GM23338 (cell line): ENCODE measurements at regions not wholly inside any gene's neighbourhood (a gene's known extent, or its start where the extent isn't known, plus 50 kb on each side); places are given as distances from the start of the nearest gene placed in this dataset.
A peak's percentile ranks its signal among the peaks of the same experiment; 100 is the strongest.

Experiments
- ATAC-seq: fragments of 200-7000 bp; cut with Tn5 transposase; 3 replicates; pipeline ENCODE4 v1.9.1; 2020
- DNase-seq: peaks from one replicate; pipeline ENCODE4 v3.0.0-alpha.2; 2015; ENCODE audit warnings: low spot score
- H2AFZ ChIP-seq: fragments of 200-600 bp; sonication (generic); 2 replicates; pipeline ENCODE4 v1.8.0; 2016; ENCODE audit warnings: antibody characterized with exemption, mild to moderate bottlenecking, moderate library complexity
- H3F3A ChIP-seq: fragments of 200-600 bp; sonication (generic); replicated peaks from 2 replicates; pipeline ENCODE4 v1.8.0; 2017; ENCODE audit warnings: antibody characterized with exemption, mixed run types, low read depth
- H3K27ac ChIP-seq: fragments of 200-600 bp; sonication (generic); 2 replicates; pipeline ENCODE4 v1.6.1; 2016; ENCODE audit warnings: low read depth
- H3K27me3 ChIP-seq: fragments of 200-600 bp; sonication (generic); 2 replicates; pipeline ENCODE4 v1.8.0; 2016; ENCODE audit warnings: mild to moderate bottlenecking, mixed run types, moderate library complexity; ENCODE audit not compliant: insufficient read depth
- H3K36me3 ChIP-seq: fragments of 200-600 bp; sonication (generic); 2 replicates; pipeline ENCODE4 v1.8.0; 2016; ENCODE audit warnings: mild to moderate bottlenecking; ENCODE audit not compliant: insufficient read depth
- H3K4me1 ChIP-seq: fragments of 200-600 bp; sonication (generic); 2 replicates; pipeline ENCODE4 v1.8.0; 2016; ENCODE audit warnings: mild to moderate bottlenecking, moderate library complexity; ENCODE audit not compliant: insufficient read depth
- H3K4me2 ChIP-seq: fragments of 200-600 bp; sonication (generic); 2 replicates; pipeline ENCODE4 v1.7.1; 2017; ENCODE audit warnings: mixed run types
- H3K4me3 ChIP-seq: fragments of 200-600 bp; sonication (generic); 2 replicates; pipeline ENCODE4 v1.6.1; 2016; ENCODE audit warnings: mixed run types
- H3K79me2 ChIP-seq: fragments of 200-600 bp; sonication (generic); replicated peaks from 2 replicates; pipeline ENCODE4 v1.8.0; 2017; ENCODE audit warnings: mild to moderate bottlenecking; ENCODE audit not compliant: insufficient read depth
- H3K9me2 ChIP-seq: fragments of 200-600 bp; sonication (generic); 2 replicates; pipeline ENCODE4 v1.8.0; 2017; ENCODE audit not compliant: insufficient read depth
- H4K20me1 ChIP-seq: fragments of 200-600 bp; sonication (generic); replicated peaks from 2 replicates; pipeline ENCODE4 v1.8.0; 2017; ENCODE audit warnings: mild to moderate bottlenecking; ENCODE audit not compliant: insufficient read depth
- H3K27ac Mint-ChIP-seq: 2 replicates; pipeline ENCODE4 v1.8.0; 2020; ENCODE audit warnings: inconsistent platforms, mild to moderate bottlenecking, moderate library complexity, mixed read lengths
- H3K27me3 Mint-ChIP-seq: 3 replicates; pipeline ENCODE4 v1.8.0; 2022; ENCODE audit warnings: low read depth, mild to moderate bottlenecking, moderate library complexity, mixed read lengths, inconsistent platforms; ENCODE audit not compliant: insufficient read depth, poor library complexity
- H3K36me3 Mint-ChIP-seq: 3 replicates; pipeline ENCODE4 v1.8.0; 2021; ENCODE audit warnings: low read depth, mild to moderate bottlenecking, inconsistent platforms, moderate library complexity, mixed read lengths
- H3K4me1 Mint-ChIP-seq: 3 replicates; pipeline ENCODE4 v1.8.0; 2020; ENCODE audit warnings: mild to moderate bottlenecking, inconsistent platforms, mixed read lengths
- H3K4me3 Mint-ChIP-seq: 3 replicates; pipeline ENCODE4 v1.8.0; 2021; ENCODE audit warnings: moderate library complexity, mild to moderate bottlenecking, inconsistent platforms, mixed read lengths
- H3K9me3 Mint-ChIP-seq: 3 replicates; pipeline ENCODE4 v1.8.0; 2020; ENCODE audit warnings: moderate library complexity, mild to moderate bottlenecking, inconsistent platforms, mixed read lengths
- CREB1 ChIP-seq: fragments of 250-450 bp; sonication (Bioruptor Pico); IDR thresholded peaks from 2 replicates; pipeline ENCODE4 v1.5.0; 2020; ENCODE audit warnings: low read depth, mild to moderate bottlenecking, moderate library complexity
- EZH2phosphoT487 ChIP-seq: fragments of 200-600 bp; sonication (generic); IDR thresholded peaks from one replicate; pipeline ENCODE4 v1.8.1; 2018; ENCODE audit warnings: antibody characterized with exemption; ENCODE audit not compliant: unreplicated experiment
- NANOG ChIP-seq: IDR thresholded peaks from 2 replicates; pipeline ENCODE4 v1.6.1; 2016; ENCODE audit warnings: antibody characterized with exemption, borderline replicate concordance
- POLR2AphosphoS5 ChIP-seq: IDR thresholded peaks from 2 replicates; pipeline ENCODE4 v1.6.1; 2016; ENCODE audit warnings: antibody characterized with exemption, low read depth
- ZNF331 ChIP-seq: fragments of 250-450 bp; sonication (Bioruptor Pico); IDR thresholded peaks from 2 replicates; pipeline ENCODE4 v1.5.0; 2020; ENCODE audit warnings: low read depth, mild to moderate bottlenecking, moderate library complexity
- TF ChIP-seq, protein P1 (sequence below): IDR thresholded peaks from one replicate; pipeline ENCODE4 v1.6.1; 2018; ENCODE audit warnings: antibody characterized with exemption; ENCODE audit not compliant: unreplicated experiment
- TF ChIP-seq, protein P2 (sequence below): fragments of 250-450 bp; sonication (Bioruptor Pico); IDR thresholded peaks from 2 replicates; pipeline ENCODE4 v1.5.0; 2020; ENCODE audit warnings: mild to moderate bottlenecking, moderate library complexity
- TF ChIP-seq, protein P3 (sequence below), 2 experiments: fragments of 200-600 bp in 1 of 2; sonication (generic) in 1 of 2; conservative IDR thresholded peaks; 2 replicates each; pipeline versions ENCODE4 v1.5.1 to v1.6.1; 2016 to 2017; ENCODE audit warnings: antibody characterized with exemption in 2 of 2, low read depth in 2 of 2, mild to moderate bottlenecking in 2 of 2, moderate library complexity in 1 of 2

DNA sequence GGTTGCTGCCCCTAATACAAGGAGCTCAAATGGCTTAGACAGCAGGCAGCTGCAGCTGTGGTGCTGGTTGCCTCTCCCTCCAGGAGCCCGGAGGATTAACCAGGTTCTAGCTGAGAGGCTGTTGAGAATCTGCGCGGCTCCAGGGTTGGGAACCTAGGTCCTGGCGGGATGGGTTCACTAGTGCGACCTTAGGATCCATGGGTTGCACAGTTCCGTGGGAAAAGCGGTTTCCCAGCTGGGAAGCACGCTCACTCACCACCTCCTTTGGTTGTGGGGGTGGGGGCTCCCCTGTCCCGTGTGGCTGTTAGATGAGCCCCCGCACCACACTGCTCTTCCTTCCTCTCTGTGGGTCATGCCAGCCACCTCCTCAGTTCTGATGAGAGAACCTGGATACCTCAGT lies 375.1 kb upstream of the ARRDC4 start:
- Mint-ChIP-seq H3K9me3 (no peaks in the 10 kb centered on the region; the same call in 1 of the 3 replicates), H3K27me3 (no peaks in the 10 kb centered on the region), H3K27ac (no peak overlapping the region; the same call in 1 of the 2 replicates)

DNA sequence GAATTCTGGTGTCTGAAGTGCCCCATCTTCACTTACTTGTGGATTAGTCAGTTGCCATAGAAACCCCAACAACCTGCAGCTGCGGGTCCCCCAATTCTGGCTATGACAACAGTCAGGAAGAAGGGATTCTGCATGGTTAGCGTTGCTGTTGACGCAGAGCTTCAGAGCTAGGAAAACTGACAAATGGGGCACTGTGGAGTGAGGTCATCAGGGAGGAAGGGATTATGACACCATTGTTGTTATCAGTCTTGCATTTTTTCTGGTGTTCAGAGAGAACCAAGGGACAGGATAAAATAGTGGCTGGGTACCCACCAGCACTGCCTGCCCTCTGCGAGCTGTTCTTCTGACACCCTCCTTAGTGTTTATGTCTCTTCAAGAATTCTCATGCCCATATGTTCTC lies 367.7 kb upstream of the ARRDC4 start:
- no peaks in the 10 kb centered on the region for H3K4me1 Mint-ChIP-seq
- Histone ChIP-seq H3K36me3 (no peaks in the 10 kb centered on the region), H3K4me3 (no peak overlapping the region), H3K79me2 (no peaks in the 10 kb centered on the region), H3K27ac (no peak overlapping the region), H3K4me2 (no peak overlapping the region), H2AFZ (no peak overlapping the region), H4K20me1 (no peaks in the 10 kb centered on the region), H3K4me1 (no peaks in the 10 kb centered on the region), H3F3A (no peaks in the 10 kb centered on the region), H3K9me2 (no peaks in the 10 kb centered on the region), H3K27me3 (no peaks in the 10 kb centered on the region)
- H3K4me3 Mint-ChIP-seq = no peak overlapping the region
- H3K9me3 Mint-ChIP-seq = no peaks in the 10 kb centered on the region
- ATAC-seq = no peak
- H3K27me3 Mint-ChIP-seq = no peaks in the 10 kb centered on the region
- DNase-seq = peak; percentile 2
- no peaks in the 10 kb centered on the region for H3K36me3 Mint-ChIP-seq
- no peak overlapping the region for H3K27ac Mint-ChIP-seq
- TF ChIP-seq, protein P1, sequence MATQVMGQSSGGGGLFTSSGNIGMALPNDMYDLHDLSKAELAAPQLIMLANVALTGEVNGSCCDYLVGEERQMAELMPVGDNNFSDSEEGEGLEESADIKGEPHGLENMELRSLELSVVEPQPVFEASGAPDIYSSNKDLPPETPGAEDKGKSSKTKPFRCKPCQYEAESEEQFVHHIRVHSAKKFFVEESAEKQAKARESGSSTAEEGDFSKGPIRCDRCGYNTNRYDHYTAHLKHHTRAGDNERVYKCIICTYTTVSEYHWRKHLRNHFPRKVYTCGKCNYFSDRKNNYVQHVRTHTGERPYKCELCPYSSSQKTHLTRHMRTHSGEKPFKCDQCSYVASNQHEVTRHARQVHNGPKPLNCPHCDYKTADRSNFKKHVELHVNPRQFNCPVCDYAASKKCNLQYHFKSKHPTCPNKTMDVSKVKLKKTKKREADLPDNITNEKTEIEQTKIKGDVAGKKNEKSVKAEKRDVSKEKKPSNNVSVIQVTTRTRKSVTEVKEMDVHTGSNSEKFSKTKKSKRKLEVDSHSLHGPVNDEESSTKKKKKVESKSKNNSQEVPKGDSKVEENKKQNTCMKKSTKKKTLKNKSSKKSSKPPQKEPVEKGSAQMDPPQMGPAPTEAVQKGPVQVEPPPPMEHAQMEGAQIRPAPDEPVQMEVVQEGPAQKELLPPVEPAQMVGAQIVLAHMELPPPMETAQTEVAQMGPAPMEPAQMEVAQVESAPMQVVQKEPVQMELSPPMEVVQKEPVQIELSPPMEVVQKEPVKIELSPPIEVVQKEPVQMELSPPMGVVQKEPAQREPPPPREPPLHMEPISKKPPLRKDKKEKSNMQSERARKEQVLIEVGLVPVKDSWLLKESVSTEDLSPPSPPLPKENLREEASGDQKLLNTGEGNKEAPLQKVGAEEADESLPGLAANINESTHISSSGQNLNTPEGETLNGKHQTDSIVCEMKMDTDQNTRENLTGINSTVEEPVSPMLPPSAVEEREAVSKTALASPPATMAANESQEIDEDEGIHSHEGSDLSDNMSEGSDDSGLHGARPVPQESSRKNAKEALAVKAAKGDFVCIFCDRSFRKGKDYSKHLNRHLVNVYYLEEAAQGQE = no peak
- no peak for TF ChIP-seq EZH2phosphoT487
- TF ChIP-seq ZNF331 (CRISPR knock-in tag) = no peak
- no peak for TF ChIP-seq NANOG
- TF ChIP-seq, protein P2, sequence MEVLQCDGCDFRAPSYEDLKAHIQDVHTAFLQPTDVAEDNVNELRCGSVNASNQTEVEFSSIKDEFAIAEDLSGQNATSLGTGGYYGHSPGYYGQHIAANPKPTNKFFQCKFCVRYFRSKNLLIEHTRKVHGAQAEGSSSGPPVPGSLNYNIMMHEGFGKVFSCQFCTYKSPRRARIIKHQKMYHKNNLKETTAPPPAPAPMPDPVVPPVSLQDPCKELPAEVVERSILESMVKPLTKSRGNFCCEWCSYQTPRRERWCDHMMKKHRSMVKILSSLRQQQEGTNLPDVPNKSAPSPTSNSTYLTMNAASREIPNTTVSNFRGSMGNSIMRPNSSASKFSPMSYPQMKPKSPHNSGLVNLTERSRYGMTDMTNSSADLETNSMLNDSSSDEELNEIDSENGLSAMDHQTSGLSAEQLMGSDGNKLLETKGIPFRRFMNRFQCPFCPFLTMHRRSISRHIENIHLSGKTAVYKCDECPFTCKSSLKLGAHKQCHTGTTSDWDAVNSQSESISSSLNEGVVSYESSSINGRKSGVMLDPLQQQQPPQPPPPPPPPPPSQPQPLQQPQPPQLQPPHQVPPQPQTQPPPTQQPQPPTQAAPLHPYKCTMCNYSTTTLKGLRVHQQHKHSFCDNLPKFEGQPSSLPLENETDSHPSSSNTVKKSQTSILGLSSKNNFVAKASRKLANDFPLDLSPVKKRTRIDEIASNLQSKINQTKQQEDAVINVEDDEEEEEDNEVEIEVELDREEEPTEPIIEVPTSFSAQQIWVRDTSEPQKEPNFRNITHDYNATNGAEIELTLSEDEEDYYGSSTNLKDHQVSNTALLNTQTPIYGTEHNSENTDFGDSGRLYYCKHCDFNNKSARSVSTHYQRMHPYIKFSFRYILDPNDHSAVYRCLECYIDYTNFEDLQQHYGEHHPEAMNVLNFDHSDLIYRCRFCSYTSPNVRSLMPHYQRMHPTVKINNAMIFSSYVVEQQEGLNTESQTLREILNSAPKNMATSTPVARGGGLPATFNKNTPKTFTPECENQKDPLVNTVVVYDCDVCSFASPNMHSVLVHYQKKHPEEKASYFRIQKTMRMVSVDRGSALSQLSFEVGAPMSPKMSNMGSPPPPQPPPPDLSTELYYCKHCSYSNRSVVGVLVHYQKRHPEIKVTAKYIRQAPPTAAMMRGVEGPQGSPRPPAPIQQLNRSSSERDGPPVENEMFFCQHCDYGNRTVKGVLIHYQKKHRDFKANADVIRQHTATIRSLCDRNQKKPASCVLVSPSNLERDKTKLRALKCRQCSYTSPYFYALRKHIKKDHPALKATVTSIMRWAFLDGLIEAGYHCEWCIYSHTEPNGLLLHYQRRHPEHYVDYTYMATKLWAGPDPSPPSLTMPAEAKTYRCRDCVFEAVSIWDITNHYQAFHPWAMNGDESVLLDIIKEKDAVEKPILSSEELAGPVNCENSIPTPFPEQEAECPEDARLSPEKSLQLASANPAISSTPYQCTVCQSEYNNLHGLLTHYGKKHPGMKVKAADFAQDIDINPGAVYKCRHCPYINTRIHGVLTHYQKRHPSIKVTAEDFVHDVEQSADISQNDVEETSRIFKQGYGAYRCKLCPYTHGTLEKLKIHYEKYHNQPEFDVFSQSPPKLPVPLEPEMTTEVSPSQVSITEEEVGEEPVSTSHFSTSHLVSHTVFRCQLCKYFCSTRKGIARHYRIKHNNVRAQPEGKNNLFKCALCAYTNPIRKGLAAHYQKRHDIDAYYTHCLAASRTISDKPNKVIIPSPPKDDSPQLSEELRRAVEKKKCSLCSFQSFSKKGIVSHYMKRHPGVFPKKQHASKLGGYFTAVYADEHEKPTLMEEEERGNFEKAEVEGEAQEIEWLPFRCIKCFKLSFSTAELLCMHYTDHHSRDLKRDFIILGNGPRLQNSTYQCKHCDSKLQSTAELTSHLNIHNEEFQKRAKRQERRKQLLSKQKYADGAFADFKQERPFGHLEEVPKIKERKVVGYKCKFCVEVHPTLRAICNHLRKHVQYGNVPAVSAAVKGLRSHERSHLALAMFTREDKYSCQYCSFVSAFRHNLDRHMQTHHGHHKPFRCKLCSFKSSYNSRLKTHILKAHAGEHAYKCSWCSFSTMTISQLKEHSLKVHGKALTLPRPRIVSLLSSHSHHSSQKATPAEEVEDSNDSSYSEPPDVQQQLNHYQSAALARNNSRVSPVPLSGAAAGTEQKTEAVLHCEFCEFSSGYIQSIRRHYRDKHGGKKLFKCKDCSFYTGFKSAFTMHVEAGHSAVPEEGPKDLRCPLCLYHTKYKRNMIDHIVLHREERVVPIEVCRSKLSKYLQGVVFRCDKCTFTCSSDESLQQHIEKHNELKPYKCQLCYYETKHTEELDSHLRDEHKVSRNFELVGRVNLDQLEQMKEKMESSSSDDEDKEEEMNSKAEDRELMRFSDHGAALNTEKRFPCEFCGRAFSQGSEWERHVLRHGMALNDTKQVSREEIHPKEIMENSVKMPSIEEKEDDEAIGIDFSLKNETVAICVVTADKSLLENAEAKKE = no peak

More for the DNA sequence above, 375.1 kb upstream of the ARRDC4 start:
- no peaks in the 10 kb centered on the region; the same call in 2 of the 3 replicates for H3K4me1 Mint-ChIP-seq
- no peak for TF ChIP-seq CREB1
- TF ChIP-seq ZNF331 (CRISPR knock-in tag) = no peak
- TF ChIP-seq NANOG = no peak
- TF ChIP-seq, protein P3, sequence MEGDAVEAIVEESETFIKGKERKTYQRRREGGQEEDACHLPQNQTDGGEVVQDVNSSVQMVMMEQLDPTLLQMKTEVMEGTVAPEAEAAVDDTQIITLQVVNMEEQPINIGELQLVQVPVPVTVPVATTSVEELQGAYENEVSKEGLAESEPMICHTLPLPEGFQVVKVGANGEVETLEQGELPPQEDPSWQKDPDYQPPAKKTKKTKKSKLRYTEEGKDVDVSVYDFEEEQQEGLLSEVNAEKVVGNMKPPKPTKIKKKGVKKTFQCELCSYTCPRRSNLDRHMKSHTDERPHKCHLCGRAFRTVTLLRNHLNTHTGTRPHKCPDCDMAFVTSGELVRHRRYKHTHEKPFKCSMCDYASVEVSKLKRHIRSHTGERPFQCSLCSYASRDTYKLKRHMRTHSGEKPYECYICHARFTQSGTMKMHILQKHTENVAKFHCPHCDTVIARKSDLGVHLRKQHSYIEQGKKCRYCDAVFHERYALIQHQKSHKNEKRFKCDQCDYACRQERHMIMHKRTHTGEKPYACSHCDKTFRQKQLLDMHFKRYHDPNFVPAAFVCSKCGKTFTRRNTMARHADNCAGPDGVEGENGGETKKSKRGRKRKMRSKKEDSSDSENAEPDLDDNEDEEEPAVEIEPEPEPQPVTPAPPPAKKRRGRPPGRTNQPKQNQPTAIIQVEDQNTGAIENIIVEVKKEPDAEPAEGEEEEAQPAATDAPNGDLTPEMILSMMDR (conservative IDR thresholded peaks at IDR 0.05; ENCODE audit: low read depth in 2 of 2) = no peak
- no peak for TF ChIP-seq POLR2AphosphoS5
- Histone ChIP-seq H3K9me2 (peaks cover 9% of the 10 kb centered on the region; the same call in 1 of the 2 replicates), H4K20me1 (no peaks in the 10 kb centered on the region), H3K4me1 (no peaks in the 10 kb centered on the region), H3K4me3 (no peak overlapping the region), H3K27ac (no peak overlapping the region), H3K27me3 (no peaks in the 10 kb centered on the region), H3K36me3 (no peaks in the 10 kb centered on the region), H3F3A (no peaks in the 10 kb centered on the region), H3K4me2 (no peak overlapping the region), H3K79me2 (no peaks in the 10 kb centered on the region), H2AFZ (no peak overlapping the region; the same call in 1 of the 2 replicates)
- DNase-seq = no peak
- no peaks in the 10 kb centered on the region for H3K36me3 Mint-ChIP-seq
- no peak for ATAC-seq
- H3K4me3 Mint-ChIP-seq = no peak overlapping the region
